Right renal pelvis (tissue), 4 donors: ENCODE measurements at regions not wholly inside any gene's neighbourhood (a gene's known extent, or its start where the extent isn't known, plus 50 kb on each side); places are given as distances from the start of the nearest gene placed in this dataset.
"Not testable (repeated sequence)": the region's sequence is repeated elsewhere in the genome, so short reads cannot be mapped to it uniquely, and the experiment has no call there.

Source experiments
- DNase-seq, 4 donors: peaks; one replicate each; pipeline ENCODE4 v3.0.0-alpha.2; 2013; ENCODE audit warnings: low read depth in 4 of 4, low spot score in 3 of 4, missing footprints in 1 of 4

DNA sequence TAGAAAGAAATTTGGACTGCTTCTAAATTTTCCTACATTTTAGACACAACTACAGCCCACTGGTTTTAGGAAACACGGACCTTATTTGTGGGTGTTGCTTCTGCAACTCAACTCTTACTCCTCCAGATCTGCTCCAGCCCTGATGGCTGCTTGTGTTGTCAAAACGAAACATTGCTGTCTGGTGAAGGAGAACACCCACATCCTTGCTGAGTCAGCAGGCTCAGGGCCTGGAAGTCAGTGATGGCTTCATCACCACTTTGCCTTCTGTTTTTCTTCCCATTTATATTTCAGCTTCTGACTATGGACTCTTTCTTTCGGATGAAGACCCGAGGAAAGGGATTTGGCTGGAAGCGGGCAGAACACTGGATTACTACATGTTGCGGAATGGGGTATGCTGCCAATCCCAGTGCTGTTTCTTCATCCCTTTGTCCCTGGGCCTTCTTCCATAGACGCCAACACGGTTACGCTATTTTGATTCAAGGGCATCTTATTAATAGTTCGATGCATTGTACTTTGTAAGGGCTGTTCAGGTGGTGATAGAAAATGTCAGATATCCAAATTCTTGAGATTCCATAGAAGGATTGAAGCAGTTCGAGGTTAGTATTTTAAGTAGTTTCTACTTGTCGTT is 392.6 kb upstream of the TPM1 start:
- DNase-seq = no peak

DNA sequence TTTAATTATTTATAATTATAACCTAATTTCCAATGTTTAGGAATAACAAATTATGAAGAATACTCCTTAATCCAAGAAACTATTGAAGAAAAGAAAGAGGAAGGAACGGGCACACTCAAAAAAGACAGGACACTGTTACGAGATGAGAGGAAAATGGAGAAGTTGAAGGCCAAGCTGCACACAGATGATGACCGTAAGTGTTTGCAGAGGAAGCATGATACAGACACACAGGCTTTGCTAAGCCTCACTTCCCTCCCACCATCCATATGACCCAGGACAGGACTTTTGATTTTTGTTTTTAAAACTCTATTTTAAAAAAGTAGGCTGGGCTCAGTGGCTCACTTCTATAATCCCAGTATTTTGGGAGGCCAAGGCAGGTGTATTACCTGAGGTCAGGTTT is 389.4 kb upstream of the TPM1 start:
- no peak for DNase-seq

DNA sequence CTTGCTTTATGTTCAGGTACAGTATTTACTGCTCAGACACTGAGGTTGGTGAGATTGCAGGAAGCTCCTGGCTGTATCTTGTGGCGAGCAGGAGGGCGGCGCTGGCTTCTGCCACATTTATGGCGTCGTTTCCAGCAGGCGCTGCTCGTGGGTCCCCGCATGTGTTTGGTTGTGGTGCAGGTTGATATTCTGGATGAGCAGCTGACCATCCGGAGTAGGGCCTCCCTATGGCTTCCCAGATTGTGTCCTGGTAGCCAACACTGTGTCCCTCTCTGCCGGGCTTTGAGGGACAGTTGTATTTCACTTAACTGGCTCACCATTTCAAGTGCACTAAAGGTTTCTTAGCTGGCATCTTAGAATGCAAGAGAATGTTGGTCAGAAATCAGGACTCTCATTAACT is 386.5 kb upstream of the TPM1 start:
- no peak for DNase-seq

DNA sequence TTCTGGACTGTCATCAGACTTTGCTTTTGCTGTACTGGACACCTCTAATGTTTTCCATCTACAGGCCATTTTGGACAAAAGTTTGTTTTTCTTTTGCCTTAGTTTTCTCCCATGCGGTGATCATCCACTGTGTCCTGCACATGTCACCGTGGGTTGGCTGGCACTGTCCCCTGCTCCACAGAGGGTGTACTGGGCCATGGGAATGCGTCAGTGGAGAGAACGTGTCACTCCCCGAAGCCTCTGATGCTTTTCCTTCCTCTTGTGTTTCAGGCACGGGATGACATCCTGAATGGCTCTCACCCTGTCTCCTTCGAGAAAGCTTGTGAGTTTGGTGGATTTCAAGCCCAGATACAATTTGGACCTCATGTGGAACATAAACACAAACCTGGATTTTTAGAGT is 385.0 kb upstream of the TPM1 start:
- DNase-seq = not testable (repeated sequence)

DNA sequence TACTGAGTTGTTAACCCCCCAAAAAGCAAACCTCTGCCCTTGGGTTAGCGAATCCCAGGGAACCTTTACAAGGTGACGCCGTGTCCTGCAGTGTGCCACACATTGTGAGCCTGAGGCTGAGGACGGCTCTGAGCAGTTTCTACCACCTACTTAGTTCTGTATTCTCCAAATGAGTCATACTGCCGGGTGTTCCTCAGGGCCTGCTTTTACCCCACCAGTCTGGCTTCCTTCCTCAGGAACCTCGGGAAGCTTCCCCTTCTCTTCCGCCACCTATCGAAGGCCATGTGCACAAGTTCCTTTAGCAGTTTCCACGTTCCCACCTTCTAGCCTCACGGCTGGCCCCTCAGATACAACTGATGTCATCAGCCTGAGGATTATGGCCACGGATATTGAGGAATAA is 384.0 kb upstream of the TPM1 start:
- no peak for DNase-seq

DNA sequence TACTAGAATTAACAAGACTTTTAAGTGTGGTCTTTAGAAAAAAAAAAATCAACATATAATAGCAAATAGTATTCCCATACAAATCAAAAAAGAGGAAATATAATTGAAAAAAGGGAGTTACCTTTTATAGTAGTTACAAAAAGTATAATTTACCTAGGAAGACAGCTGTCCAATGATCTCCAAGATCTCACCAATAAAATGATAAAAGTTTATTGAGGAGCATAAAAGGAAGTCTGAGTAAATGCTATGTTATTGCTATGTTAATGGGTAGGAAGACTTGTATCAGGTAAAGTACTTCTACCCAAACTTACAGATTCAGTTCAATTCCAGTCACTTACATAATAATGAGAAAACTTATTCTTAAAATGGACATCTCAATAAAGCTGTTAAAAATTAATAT is 379.0 kb upstream of the TPM1 start:
- no peak for DNase-seq

DNA sequence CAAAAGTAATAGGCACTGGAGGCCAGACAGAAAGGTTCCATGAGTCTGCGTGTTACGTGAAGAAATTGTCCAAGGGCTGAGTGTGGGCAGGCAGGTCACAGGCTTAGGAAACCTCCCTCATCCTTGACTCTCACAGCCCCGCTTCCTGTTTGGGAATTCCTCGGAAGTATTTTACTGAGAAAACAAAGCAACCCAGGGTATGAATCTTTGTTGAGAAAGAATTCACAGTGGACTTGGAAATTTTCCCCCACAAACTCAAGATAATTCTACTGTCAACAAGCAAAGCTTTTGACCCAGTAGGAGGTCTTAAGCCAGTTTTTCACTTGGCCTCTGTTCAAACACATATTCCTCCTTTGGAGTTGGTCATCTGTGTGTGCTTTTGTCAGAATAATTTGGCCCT is 377.1 kb upstream of the TPM1 start:
- no peak for DNase-seq

DNA sequence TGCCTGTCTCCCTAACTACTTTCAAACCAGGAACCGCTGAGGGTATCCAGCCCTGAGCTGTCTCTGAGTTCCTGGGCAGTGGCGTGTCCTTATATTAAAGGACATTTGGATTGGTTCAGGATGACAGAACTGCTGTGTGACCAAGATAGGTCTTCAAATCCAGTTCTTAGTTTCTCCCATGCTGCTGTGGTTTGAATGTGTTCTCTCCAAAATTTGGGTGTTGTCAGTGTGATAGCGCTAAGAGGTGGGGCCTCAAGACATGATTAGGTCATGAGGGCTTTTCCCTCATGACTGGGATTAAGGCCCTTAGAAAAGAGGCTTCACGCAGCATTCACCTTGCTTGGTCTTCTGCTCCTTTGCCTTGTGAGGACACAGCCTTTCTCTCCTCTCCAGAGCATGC is 376.5 kb upstream of the TPM1 start:
- DNase-seq = no peak

DNA sequence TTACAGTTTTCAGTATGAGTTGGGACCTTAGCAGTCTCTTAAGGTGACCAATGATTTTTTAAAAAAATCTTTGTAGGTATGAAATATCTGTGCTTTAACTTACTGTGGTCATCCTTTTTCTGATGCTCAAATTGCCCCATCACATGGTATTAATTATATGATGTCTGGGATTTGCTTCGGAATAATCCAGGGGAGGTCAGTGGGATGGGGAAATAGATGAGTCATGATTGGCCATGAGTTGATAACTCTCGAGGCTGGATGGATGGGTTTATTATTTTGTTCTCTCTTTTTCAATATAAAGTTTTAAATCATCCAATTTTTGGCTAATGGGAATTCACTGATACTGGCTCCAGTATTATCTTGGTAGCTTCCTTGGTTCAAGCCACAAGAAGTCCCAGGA is 370.3 kb upstream of the TPM1 start:
- DNase-seq = no peak

DNA sequence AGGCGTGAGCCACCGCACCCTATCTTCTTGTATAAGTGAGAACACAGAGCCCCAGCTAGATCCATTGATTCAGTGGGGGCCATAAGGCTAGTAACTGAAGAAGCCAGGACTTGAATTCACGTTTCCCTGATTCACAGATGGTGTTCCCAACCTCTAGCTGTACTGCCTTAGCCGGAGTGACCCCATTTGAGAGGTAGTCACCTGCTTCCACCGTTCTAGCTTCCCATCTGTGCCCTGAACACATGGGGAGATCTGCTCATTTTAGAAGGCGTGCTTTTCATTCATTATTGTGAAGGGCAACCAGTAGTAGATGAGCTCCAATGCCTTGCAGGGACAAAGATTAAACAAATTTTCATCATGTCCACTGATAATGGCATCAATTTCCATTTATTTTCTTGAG is 365.7 kb upstream of the TPM1 start:
- DNase-seq = no peak

DNA sequence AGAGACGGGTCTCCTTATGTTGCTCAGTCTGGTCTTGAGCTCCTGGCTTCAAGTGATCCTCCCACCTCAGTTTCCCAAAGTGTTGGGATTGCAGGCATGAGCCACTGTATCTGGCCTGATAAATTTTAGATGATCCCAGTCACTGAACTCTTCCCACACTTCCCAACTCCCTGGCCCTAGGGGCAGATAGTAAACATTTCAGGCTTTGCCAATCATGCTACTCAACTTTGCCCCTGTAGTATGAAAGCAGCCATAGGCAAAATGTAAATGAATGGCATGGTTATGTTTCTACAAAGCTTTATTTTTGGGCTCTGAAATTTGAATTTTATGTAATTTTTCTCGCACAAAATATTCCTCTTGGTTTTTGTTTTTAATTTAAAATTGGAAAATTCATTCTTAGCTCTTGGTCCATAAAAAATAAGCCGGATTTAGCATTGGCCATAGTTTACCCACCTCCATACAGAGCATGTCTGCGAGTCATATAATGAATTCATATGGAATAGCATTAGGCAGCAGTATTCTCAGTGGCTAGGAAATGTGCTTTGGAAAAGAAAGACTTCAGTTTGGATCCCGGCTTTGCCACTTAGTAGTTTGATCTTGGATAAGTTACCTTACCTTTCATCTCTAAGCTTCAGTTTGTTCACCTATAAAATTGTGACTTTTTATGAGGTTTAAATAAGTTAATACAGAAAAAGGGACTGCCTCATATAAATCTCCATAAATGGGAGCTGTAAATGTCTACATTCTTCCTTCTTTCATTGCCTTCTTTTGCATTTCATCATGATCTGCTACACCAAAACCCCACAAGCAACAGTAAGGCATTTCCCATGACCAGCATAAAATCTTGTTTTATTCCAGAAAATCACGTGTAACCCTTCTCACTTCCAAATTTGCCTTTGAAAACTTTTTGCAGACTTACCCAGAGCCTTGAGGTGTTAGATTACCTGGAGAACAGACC is 360.3 kb upstream of the TPM1 start:
- DNase-seq = no peak

DNA sequence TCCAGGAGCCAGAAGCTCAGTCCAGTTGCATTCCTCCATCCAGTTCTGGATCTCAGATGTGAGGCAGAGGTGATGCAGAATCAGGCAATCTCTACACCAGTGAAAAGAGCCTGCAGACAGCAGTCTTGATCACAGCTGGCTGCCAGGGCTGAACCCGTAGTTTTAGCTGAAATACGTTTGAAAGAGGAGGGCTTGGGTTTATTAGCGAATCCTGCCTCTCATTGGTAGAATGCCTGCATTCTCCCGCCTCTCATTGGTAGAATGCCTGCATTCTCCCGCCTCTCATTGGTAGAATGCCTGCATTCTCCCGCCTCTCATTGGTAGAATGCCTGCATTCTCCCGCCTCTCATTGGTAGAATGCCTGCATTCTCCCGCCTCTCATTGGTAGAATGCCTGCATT is 359.4 kb upstream of the TPM1 start:
- not testable (repeated sequence) for DNase-seq

DNA sequence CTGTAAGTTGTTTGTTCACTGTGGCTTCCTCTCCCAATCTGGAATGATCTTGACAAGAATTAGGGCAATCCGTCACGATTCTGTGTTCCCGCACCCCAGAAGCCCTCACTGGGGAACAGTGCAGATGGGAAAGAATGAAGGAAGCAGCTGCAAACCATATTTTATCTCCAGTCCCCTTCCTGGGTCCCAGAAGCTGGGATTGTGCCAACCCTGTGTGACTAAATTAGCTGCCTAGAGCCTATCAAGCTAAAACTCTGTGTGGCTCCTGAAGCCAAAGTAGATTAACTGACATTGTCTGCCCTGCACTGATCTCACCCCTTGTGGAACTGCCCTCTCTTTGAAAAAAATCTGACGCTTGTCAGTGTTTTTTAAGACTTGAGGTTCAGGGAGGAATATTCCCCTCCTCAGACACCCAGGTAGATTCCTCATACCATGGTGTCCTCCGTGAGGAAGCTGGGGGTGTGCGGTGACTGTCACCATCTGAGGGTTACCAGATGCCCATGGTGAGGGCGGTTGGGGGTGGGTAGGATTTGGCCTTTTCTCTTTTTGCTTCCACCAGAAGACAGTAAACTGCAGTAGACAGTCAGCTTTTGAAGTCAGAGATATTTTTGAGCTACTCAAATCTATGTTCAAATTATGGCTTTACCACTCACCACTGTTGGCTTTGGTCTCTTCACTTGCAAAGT is 358.3 kb upstream of the TPM1 start:
- DNase-seq = no peak

DNA sequence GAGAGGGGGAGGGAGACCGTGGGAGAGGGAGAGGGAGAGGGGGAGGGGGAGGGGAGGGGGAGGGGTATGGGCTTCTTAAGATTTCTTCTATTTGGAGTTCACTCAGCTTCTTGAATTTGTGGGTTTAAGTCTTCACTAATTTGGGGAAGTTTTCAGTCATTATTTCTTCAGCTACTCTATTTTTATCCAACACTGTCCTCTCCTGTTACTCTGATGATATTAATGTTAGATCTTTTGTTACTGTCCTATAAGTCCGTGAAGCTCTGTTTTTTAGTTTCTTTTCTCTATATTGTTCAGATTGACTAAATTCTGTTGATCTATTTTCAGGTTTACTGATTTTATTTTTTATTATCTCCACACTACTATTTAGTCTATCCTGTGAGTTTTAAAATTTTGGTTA is 351.5 kb upstream of the TPM1 start:
- DNase-seq = no peak

DNA sequence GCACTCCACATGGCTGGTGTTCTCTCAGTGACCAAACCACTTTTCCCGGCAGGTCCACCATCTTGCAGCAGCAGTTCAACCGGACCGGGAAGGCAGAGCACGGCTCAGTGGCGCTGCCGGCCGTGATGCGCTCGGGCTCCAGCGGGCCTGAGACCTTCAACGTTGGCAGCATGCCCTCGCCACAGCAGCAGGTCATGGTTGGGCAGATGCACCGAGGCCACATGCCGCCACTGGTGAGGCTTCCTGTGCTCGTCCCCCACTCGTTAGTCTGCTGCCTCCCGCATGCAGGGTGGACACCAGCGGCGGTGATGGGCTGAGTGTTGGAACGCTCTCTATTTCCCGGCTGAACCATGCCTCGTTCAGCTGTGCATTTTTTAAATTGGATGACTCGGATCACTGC is 344.9 kb upstream of the TPM1 start:
- no peak for DNase-seq

DNA sequence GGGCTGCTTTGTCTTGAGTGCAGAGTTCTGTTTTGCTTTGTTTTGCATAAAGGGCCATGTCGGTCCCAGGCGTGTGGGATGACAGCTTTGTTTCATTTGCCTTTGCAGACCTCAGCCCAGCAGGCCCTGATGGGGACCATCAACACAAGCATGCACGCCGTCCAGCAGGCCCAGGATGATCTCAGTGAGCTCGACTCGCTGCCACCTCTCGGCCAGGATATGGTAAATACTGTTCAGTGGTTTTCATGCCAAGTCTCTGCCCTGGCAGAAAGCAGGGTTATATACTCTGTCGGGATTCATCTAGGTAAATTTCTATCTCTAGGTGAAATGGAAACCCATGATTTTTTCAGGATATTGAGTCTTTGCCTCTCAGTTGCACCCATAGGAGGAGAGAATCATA is 343.9 kb upstream of the TPM1 start:
- no peak for DNase-seq

DNA sequence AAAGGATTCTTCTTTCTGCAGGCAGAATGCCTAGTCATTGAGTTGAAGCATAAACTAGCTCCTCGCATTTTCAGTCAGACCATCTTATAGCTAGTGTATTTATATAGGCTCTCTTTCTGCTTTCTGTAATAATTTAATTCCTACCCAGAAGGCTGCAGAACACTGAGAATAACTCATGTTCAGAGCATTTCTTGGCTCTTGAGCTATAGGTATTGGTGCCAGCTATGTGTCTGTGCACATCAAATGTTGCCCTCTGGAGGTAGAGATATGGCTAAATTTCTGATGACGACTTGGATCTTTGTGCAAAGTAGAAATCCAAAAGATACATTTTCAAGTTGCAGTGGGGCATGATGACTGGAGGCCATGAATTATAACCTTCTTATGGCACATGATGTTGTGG is 336.2 kb upstream of the TPM1 start:
- no peak for DNase-seq

DNA sequence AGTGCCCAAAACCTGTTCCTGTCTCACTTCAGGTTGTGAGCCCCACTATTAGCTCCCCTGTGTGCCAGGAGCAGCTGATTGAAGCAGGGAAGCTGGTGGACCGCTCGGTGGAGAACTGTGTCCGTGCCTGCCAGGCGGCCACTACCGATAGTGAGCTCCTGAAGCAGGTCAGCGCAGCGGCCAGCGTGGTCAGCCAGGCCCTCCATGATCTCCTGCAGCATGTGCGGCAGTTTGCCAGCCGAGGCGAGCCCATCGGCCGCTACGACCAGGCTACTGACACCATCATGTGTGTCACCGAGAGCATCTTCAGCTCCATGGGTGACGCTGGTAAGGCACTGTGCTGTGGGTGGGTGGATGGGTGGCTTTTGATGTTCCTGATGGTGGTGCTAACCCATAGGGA is 334.1 kb upstream of the TPM1 start:
- DNase-seq = no peak

DNA sequence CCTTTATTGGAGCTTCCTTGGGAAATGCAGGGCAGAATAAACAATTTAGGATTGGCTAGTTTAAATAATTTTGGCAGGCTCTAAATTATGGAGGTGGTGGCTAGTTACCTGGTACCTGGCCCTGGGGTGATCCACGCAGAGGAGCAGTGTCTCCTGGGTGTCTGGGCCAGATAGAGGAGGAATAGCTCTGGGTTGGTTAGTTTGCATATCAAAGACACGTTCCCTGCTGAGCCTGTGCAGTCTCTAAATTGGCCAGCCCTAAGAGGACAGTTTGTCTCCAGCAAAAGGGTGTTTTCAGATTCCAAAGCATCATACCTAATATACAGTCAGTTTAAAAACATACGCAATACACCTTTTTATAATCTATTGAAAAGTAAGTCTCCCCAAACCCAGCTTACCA is 333.3 kb upstream of the TPM1 start:
- DNase-seq = no peak

DNA sequence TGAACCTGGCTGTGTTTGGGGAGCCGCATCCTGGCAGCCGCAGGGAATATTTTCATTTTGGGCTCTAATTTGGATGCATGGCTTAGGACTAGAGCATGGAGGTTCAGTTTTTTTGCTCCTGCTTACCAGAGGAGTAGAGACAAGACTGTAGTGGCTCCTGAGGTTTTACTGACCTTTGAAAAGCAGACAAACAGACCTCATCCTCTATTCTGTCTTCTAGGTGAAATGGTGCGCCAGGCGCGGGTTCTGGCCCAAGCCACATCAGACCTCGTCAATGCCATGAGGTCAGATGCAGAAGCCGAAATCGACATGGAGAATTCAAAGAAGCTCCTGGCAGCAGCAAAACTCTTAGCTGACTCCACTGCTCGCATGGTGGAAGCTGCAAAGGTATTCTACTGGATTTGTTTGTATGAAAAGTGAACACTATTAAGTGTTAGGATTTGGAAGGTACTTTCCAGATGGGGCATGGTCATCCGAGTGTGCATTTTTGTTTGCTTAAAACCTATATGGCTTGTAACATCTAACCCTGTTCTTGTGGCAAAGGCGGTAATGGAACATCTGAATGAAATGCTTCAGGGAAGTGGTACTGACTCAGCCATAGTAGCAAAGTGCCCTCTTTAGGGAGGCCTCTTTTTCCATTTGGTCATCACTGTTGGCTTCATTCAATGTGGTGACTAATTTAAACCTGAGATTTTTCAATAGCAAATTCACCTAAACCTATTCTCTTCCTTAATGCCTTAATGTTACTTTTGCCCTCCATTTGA is 330.7 kb upstream of the TPM1 start:
- no peak for DNase-seq

DNA sequence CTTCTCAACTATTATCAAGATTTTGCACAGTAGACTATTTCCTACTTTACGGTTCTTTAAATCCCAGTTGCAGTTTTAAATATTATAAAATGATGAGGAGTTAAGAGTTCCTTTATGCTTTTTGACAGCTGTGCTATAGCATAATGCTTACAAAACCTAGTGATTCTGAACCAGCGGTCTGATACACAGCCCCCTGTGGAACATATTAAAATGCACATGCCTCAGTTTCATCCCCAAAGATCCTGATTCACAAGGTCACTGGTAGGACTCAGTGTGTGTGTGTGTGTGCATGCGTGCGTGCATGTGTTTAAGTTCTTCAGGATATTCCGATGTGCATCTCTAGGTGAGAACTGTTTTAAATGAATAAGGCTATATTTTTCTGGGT is 330.1 kb upstream of the TPM1 start:
- DNase-seq = no peak
